RWPE2 (cell line): ENCODE measurements at regions not wholly inside any gene's neighbourhood (a gene's known extent, or its start where the extent isn't known, plus 50 kb on each side); places are given as distances from the start of the nearest gene placed in this dataset.

Experiments used
- ATAC-seq: fragments of 200-7000 bp; cut with Tn5 transposase; 3 replicates; pipeline ENCODE4 v1.9.1; 2021; ENCODE audit warnings: low read depth
- DNase-seq: peaks from one replicate; pipeline ENCODE4 v3.0.0-alpha.2; 2020; ENCODE audit warnings: low spot score
- H3K27ac ChIP-seq: fragments of 450-650 bp; 2 replicates; pipeline ENCODE4 v1.5.1; 2017; ENCODE audit warnings: mild to moderate bottlenecking; ENCODE audit not compliant: poor library complexity, severe bottlenecking
- H3K27me3 ChIP-seq: fragments of 250-450 bp; sonication (Bioruptor Pico); 2 replicates; pipeline ENCODE4 v1.5.1; 2021; ENCODE audit warnings: mild to moderate bottlenecking, moderate library complexity; ENCODE audit not compliant: insufficient read depth, poor library complexity, severe bottlenecking
- H3K36me3 ChIP-seq: fragments of 250-450 bp; sonication (Bioruptor Pico); 2 replicates; pipeline ENCODE4 v1.5.1; 2020; ENCODE audit warnings: low read depth, mild to moderate bottlenecking, moderate library complexity
- H3K4me1 ChIP-seq: fragments of 250-450 bp; sonication (Bioruptor Pico); 2 replicates; pipeline ENCODE4 v1.5.1; 2021; ENCODE audit warnings: mild to moderate bottlenecking, moderate library complexity; ENCODE audit not compliant: insufficient read depth, poor library complexity, severe bottlenecking
- H3K4me3 ChIP-seq: fragments of 250-450 bp; sonication (Bioruptor Pico); 2 replicates; pipeline ENCODE4 v1.5.1; 2021; ENCODE audit warnings: mild to moderate bottlenecking, moderate library complexity; ENCODE audit not compliant: severe bottlenecking
- H3K9me3 ChIP-seq: fragments of 250-450 bp; sonication (Bioruptor Pico); 2 replicates; pipeline ENCODE4 v1.5.1; 2021; ENCODE audit warnings: mild to moderate bottlenecking, moderate library complexity; ENCODE audit not compliant: severe bottlenecking
- TF ChIP-seq, protein P1 (sequence below): fragments of 450-650 bp; IDR thresholded peaks from one replicate; pipeline ENCODE4 v1.5.1; 2017; ENCODE audit warnings: mild to moderate bottlenecking, moderate library complexity; ENCODE audit not compliant: poor library complexity, severe bottlenecking

GRCh38 chr7:69172357-69173077 is 425.8 kb upstream of the AUTS2 start:
- Histone ChIP-seq H3K27ac (no peak overlapping the region), H3K36me3 (no peaks in the 10 kb centered on the region), H3K27me3 (no peaks in the 10 kb centered on the region), H3K4me1 (no peaks in the 10 kb centered on the region), H3K9me3 (no peaks in the 10 kb centered on the region), H3K4me3 (no peak overlapping the region)
- TF ChIP-seq, protein P1, sequence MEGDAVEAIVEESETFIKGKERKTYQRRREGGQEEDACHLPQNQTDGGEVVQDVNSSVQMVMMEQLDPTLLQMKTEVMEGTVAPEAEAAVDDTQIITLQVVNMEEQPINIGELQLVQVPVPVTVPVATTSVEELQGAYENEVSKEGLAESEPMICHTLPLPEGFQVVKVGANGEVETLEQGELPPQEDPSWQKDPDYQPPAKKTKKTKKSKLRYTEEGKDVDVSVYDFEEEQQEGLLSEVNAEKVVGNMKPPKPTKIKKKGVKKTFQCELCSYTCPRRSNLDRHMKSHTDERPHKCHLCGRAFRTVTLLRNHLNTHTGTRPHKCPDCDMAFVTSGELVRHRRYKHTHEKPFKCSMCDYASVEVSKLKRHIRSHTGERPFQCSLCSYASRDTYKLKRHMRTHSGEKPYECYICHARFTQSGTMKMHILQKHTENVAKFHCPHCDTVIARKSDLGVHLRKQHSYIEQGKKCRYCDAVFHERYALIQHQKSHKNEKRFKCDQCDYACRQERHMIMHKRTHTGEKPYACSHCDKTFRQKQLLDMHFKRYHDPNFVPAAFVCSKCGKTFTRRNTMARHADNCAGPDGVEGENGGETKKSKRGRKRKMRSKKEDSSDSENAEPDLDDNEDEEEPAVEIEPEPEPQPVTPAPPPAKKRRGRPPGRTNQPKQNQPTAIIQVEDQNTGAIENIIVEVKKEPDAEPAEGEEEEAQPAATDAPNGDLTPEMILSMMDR: no peak
- DNase-seq (no peak), ATAC-seq (no peak)

DNA sequence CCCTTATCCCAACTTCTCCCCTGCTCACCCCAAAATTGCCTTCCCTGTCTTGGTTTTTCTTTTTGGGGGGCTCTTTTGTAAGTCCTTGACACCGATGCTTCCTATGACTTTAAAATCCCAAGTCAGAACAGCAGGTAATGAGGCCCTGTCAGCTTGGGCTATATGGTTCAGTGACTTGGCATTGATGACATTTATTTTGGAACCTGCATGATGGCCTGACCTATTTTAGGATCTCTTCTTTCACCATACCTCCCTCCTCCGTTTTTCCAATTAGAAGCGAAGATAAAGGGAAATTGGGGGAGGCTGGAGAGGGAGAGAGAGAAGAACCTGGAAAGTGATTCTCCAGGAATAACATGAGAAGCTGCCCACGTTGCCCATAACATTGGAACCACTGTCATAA is 424.9 kb upstream of the AUTS2 start:
- H3K9me3 ChIP-seq: no peaks in the 10 kb centered on the region
- H3K4me3 ChIP-seq: no peak overlapping the region
- TF ChIP-seq, protein P1: no peak
- H3K36me3 ChIP-seq: no peaks in the 10 kb centered on the region
- ATAC-seq (no peak), DNase-seq (no peak)
- H3K27me3 ChIP-seq: no peaks in the 10 kb centered on the region
- H3K4me1 ChIP-seq: no peaks in the 10 kb centered on the region
- no peak overlapping the region for H3K27ac ChIP-seq

DNA sequence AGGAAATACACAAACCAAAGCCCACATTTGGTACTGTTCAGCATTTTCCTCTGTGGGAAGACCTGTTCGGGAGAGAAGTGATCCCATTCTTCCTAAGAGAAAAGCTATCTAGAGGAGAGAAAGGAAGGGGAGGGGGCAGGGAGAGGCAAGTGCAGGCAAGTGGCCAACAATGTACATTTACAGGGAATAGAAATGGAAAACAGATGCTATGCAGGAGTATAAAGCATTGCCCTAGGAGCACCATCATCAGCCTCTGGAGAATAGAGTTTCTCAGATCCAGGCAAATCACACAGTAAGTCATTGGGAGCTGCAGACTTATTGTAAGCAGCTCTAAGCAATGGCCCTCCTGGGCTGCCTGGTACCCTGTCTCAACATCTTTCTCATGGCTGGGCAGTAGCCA is 424.4 kb upstream of the AUTS2 start:
- TF ChIP-seq, protein P1: no peak
- no peak for ATAC-seq
- Histone ChIP-seq H3K9me3 (no peaks in the 10 kb centered on the region), H3K4me1 (no peaks in the 10 kb centered on the region), H3K4me3 (no peak overlapping the region), H3K36me3 (no peaks in the 10 kb centered on the region), H3K27me3 (no peaks in the 10 kb centered on the region), H3K27ac (no peak overlapping the region)
- no peak for DNase-seq

DNA sequence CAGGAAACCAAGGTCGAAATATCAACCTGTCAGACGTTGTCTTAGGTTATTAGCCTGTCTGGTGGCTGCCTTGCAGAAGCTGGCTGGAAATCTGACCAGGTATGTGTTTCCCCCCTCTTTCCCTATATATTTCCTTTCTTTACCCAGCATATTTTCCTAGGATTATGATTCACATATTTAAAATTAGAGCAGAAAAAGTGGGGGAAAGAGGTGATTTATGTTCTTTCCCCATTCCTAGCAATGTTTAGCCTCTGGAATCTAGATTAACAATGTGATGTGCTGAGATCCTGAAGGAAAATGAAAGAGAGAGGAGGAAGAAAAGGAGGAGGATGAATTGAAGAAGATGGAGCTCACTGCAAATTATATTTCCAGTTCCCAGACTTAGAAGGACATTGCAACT is 421.4 kb upstream of the AUTS2 start:
- ATAC-seq: no peak
- no peak overlapping the region for H3K27ac ChIP-seq
- no peaks in the 10 kb centered on the region for H3K27me3 ChIP-seq
- TF ChIP-seq, protein P1: no peak
- no peak overlapping the region for H3K4me3 ChIP-seq
- no peaks in the 10 kb centered on the region for H3K36me3 ChIP-seq
- no peaks in the 10 kb centered on the region for H3K9me3 ChIP-seq
- no peak for DNase-seq
- no peaks in the 10 kb centered on the region for H3K4me1 ChIP-seq

- no peak overlapping the region for H3K4me3 ChIP-seq
- H3K36me3 ChIP-seq: no peaks in the 10 kb centered on the region
- no peak overlapping the region for H3K27ac ChIP-seq
- no peaks in the 10 kb centered on the region for H3K9me3 ChIP-seq
- H3K4me1 ChIP-seq: no peaks in the 10 kb centered on the region
- no peaks in the 10 kb centered on the region for H3K27me3 ChIP-seq
- ATAC-seq (no peak), DNase-seq (no peak)
- TF ChIP-seq, protein P1: no peak
These were observed 420.8 kb upstream of the AUTS2 start for GRCh38 chr7:69177461-69177861.
